ENCODE measurements at regions not wholly inside any gene's neighbourhood (a gene's known extent, or its start where the extent isn't known, plus 50 kb on each side); places are given as distances from the start of the nearest gene placed in this dataset.

- H3K27ac Mint-ChIP-seq, result no peak overlapping the region
- ChIA-PET CTCF (interaction anchor here in 1 of 2 donors (0.5 kb wide), 1 partner anchor 59 kb away, joined by 3 read pairs; no protein-coding TSS in a partner anchor), POLR2A (no interaction called here)
- Histone ChIP-seq H3K27ac (ENCODE audit: low read length) (no peak overlapping the region), H3K27me3 (replicated peaks in 1 of 2; ENCODE audit: control insufficient read depth in 2 of 2, extremely low read depth in 1 of 2, insufficient read depth in 2 of 2, low read length in 1 of 2) (peaks cover 0 to 4% of the 10 kb centered on the region in 2 experiments), H3K36me3 (ENCODE audit: control insufficient read depth in 2 of 2, extremely low read depth in 1 of 2, insufficient read depth in 1 of 2, low read length in 1 of 2) (no peaks in the 10 kb centered on the region), H3K4me3 (ENCODE audit: control insufficient read depth in 1 of 2, extremely low read depth in 1 of 2, low read length in 1 of 2) (no peak overlapping the region), H3K9me3 (no peaks in the 10 kb centered on the region), H3K4me1 (ENCODE audit: control insufficient read depth in 1 of 2, extremely low read depth in 1 of 2, insufficient read depth in 2 of 2, low read length in 2 of 2) (peaks cover 0 to 3% of the 10 kb centered on the region in 2 experiments)
- H3K27me3 Mint-ChIP-seq, result no peaks in the 10 kb centered on the region
- H3K4me1 Mint-ChIP-seq, result peaks cover 0 to 19% (median 4%) of the 10 kb centered on the region in 3 donors
- WGBS (ENCODE audit: insufficient coverage), result 93% methylated on average over 8 of the region's 17 CpGs
- no peak for ATAC-seq (replicated peaks in 1 of 4)
- H3K36me3 Mint-ChIP-seq, result no peaks in the 10 kb centered on the region
- H3K4me3 Mint-ChIP-seq, result no peak overlapping the region
- no peak for DNase-seq
- H3K9me3 Mint-ChIP-seq, result no peaks in the 10 kb centered on the region
Observed at GRCh38 chr2:2703762-2704427, 372.8 kb upstream of the MYT1L start.

GRCh38 chr2:2703172-2703571 is 372.1 kb upstream of the MYT1L start:
- no peak for DNase-seq
- no peaks in the 10 kb centered on the region for H3K36me3 Mint-ChIP-seq
- CTCF ChIA-PET, result no interaction called here

GRCh38 chr2:2702385-2702784 is 371.3 kb upstream of the MYT1L start:
- H3K4me1 ChIP-seq (ENCODE audit: control insufficient read depth in 1 of 2, extremely low read depth in 1 of 2, insufficient read depth in 2 of 2, low read length in 2 of 2), result peaks cover 0 to 3% of the 10 kb centered on the region in 2 experiments
- H3K27me3 ChIP-seq (replicated peaks in 1 of 2; ENCODE audit: control insufficient read depth in 2 of 2, extremely low read depth in 1 of 2, insufficient read depth in 2 of 2, low read length in 1 of 2), result peaks cover 0 to 4% of the 10 kb centered on the region in 2 experiments
- ChIA-PET CTCF (no interaction called here), POLR2A (no interaction called here)
- H3K4me3 Mint-ChIP-seq, result no peak overlapping the region
- no peaks in the 10 kb centered on the region for H3K36me3 ChIP-seq (ENCODE audit: control insufficient read depth in 2 of 2, extremely low read depth in 1 of 2, insufficient read depth in 1 of 2, low read length in 1 of 2)
- peaks cover 0 to 19% (median 7%) of the 10 kb centered on the region in 3 donors for H3K4me1 Mint-ChIP-seq
- no peaks in the 10 kb centered on the region for H3K9me3 ChIP-seq
- WGBS (ENCODE audit: insufficient coverage), result 95% methylated on average over 4 of the region's 9 CpGs
- no peaks in the 10 kb centered on the region for H3K27me3 Mint-ChIP-seq
- no peak overlapping the region for H3K4me3 ChIP-seq (ENCODE audit: control insufficient read depth in 1 of 2, extremely low read depth in 1 of 2, low read length in 1 of 2)
- no peak overlapping the region for H3K27ac Mint-ChIP-seq
- DNase-seq, result no peak
- no peak for ATAC-seq (replicated peaks in 1 of 4)
- no peak overlapping the region for H3K27ac ChIP-seq (ENCODE audit: low read length)
- H3K9me3 Mint-ChIP-seq, result no peaks in the 10 kb centered on the region
- H3K36me3 Mint-ChIP-seq, result no peaks in the 10 kb centered on the region

More at GRCh38 chr2:2703172-2703571, 372.1 kb upstream of the MYT1L start:
- Histone ChIP-seq H3K27ac (ENCODE audit: low read length) (no peak overlapping the region), H3K9me3 (no peaks in the 10 kb centered on the region), H3K4me3 (ENCODE audit: control insufficient read depth in 1 of 2, extremely low read depth in 1 of 2, low read length in 1 of 2) (no peak overlapping the region), H3K36me3 (ENCODE audit: control insufficient read depth in 2 of 2, extremely low read depth in 1 of 2, insufficient read depth in 1 of 2, low read length in 1 of 2) (no peaks in the 10 kb centered on the region), H3K27me3 (replicated peaks in 1 of 2; ENCODE audit: control insufficient read depth in 2 of 2, extremely low read depth in 1 of 2, insufficient read depth in 2 of 2, low read length in 1 of 2) (peaks cover 0 to 4% of the 10 kb centered on the region in 2 experiments), H3K4me1 (ENCODE audit: control insufficient read depth in 1 of 2, extremely low read depth in 1 of 2, insufficient read depth in 2 of 2, low read length in 2 of 2) (peaks cover 0 to 3% of the 10 kb centered on the region in 2 experiments)
- no CpG with 5 or more reads among the region's 7 CpGs for WGBS (ENCODE audit: insufficient coverage)
- no peaks in the 10 kb centered on the region for H3K27me3 Mint-ChIP-seq
- ATAC-seq (replicated peaks in 1 of 4), result no peak
- no peaks in the 10 kb centered on the region for H3K9me3 Mint-ChIP-seq
- no peak overlapping the region for H3K27ac Mint-ChIP-seq
- no peak overlapping the region for H3K4me3 Mint-ChIP-seq
- H3K4me1 Mint-ChIP-seq, result peaks cover 0 to 19% (median 7%) of the 10 kb centered on the region in 3 donors
- POLR2A ChIA-PET, result no interaction called here

- 80% methylated on average over 8 of the region's 8 CpGs for WGBS (ENCODE audit: insufficient coverage)
- H3K27ac Mint-ChIP-seq, result no peak overlapping the region
- Histone ChIP-seq H3K4me3 (ENCODE audit: control insufficient read depth in 1 of 2, extremely low read depth in 1 of 2, low read length in 1 of 2) (no peak overlapping the region), H3K9me3 (no peaks in the 10 kb centered on the region), H3K4me1 (ENCODE audit: control insufficient read depth in 1 of 2, extremely low read depth in 1 of 2, insufficient read depth in 2 of 2, low read length in 2 of 2) (peaks cover 0 to 3% of the 10 kb centered on the region in 2 experiments), H3K27me3 (replicated peaks in 1 of 2; ENCODE audit: control insufficient read depth in 2 of 2, extremely low read depth in 1 of 2, insufficient read depth in 2 of 2, low read length in 1 of 2) (peaks cover 0 to 4% of the 10 kb centered on the region in 2 experiments), H3K36me3 (ENCODE audit: control insufficient read depth in 2 of 2, extremely low read depth in 1 of 2, insufficient read depth in 1 of 2, low read length in 1 of 2) (no peaks in the 10 kb centered on the region), H3K27ac (ENCODE audit: low read length) (no peak overlapping the region)
- H3K27me3 Mint-ChIP-seq, result no peaks in the 10 kb centered on the region
- no peak for ATAC-seq (replicated peaks in 1 of 4)
- no peak overlapping the region for H3K4me3 Mint-ChIP-seq
- no peaks in the 10 kb centered on the region for H3K9me3 Mint-ChIP-seq
- no peak for DNase-seq
- no peaks in the 10 kb centered on the region for H3K36me3 Mint-ChIP-seq
- peaks cover 0 to 19% (median 7%) of the 10 kb centered on the region in 3 donors for H3K4me1 Mint-ChIP-seq
- CTCF ChIA-PET, result no interaction called here
- POLR2A ChIA-PET, result no interaction called here
Observed at GRCh38 chr2:2701813-2702212, 370.7 kb upstream of the MYT1L start.

- no peaks in the 10 kb centered on the region for H3K36me3 Mint-ChIP-seq
- no peak overlapping the region for H3K27ac ChIP-seq (ENCODE audit: low read length)
- no peaks in the 10 kb centered on the region for H3K27me3 Mint-ChIP-seq
- peaks cover 0 to 19% (median 7%) of the 10 kb centered on the region in 3 donors for H3K4me1 Mint-ChIP-seq
- H3K27ac Mint-ChIP-seq, result no peak overlapping the region
- H3K9me3 Mint-ChIP-seq, result no peaks in the 10 kb centered on the region
- 88% methylated on average over 10 of the region's 22 CpGs for WGBS (ENCODE audit: insufficient coverage)
- H3K4me3 Mint-ChIP-seq, result no peak overlapping the region
- no peaks in the 10 kb centered on the region for H3K9me3 ChIP-seq
- ATAC-seq (replicated peaks in 1 of 4) (no peak), DNase-seq (no peak)
- ChIA-PET CTCF (no interaction called here), POLR2A (no interaction called here)
- H3K36me3 ChIP-seq (ENCODE audit: control insufficient read depth in 2 of 2, extremely low read depth in 1 of 2, insufficient read depth in 1 of 2, low read length in 1 of 2), result no peaks in the 10 kb centered on the region
- H3K4me3 ChIP-seq (ENCODE audit: control insufficient read depth in 1 of 2, extremely low read depth in 1 of 2, low read length in 1 of 2), result no peak overlapping the region
- peaks cover 0 to 4% of the 10 kb centered on the region in 2 experiments for H3K27me3 ChIP-seq (replicated peaks in 1 of 2; ENCODE audit: control insufficient read depth in 2 of 2, extremely low read depth in 1 of 2, insufficient read depth in 2 of 2, low read length in 1 of 2)
- H3K4me1 ChIP-seq (ENCODE audit: control insufficient read depth in 1 of 2, extremely low read depth in 1 of 2, insufficient read depth in 2 of 2, low read length in 2 of 2), result peaks cover 0 to 3% of the 10 kb centered on the region in 2 experiments
Observed at GRCh38 chr2:2701176-2701781, 370.2 kb upstream of the MYT1L start.

- H3K4me3 ChIP-seq (ENCODE audit: control insufficient read depth in 1 of 2, extremely low read depth in 1 of 2, low read length in 1 of 2), result no peak overlapping the region
- ATAC-seq (replicated peaks in 1 of 4), result no peak
- H3K27me3 ChIP-seq (replicated peaks in 1 of 2; ENCODE audit: control insufficient read depth in 2 of 2, extremely low read depth in 1 of 2, insufficient read depth in 2 of 2, low read length in 1 of 2), result no peaks in the 10 kb centered on the region
- H3K36me3 ChIP-seq (ENCODE audit: control insufficient read depth in 2 of 2, extremely low read depth in 1 of 2, insufficient read depth in 1 of 2, low read length in 1 of 2), result no peaks in the 10 kb centered on the region
- peaks cover 0 to 4% of the 10 kb centered on the region in 2 donors for H3K27me3 Mint-ChIP-seq
- H3K36me3 Mint-ChIP-seq, result no peaks in the 10 kb centered on the region
- H3K27ac ChIP-seq (ENCODE audit: low read length), result no peak overlapping the region
- H3K27ac Mint-ChIP-seq, result no peak overlapping the region
- H3K9me3 ChIP-seq, result no peaks in the 10 kb centered on the region
- WGBS (ENCODE audit: insufficient coverage), result 82% methylated on average over 7 of the region's 9 CpGs
- CTCF ChIA-PET, result no interaction called here
- POLR2A ChIA-PET, result no interaction called here
- no peaks in the 10 kb centered on the region for H3K4me1 ChIP-seq (ENCODE audit: control insufficient read depth in 1 of 2, extremely low read depth in 1 of 2, insufficient read depth in 2 of 2, low read length in 2 of 2)
- H3K9me3 Mint-ChIP-seq, result no peaks in the 10 kb centered on the region
- DNase-seq, result no peak
- H3K4me3 Mint-ChIP-seq, result no peak overlapping the region
- peaks cover 0 to 5% (median 1%) of the 10 kb centered on the region in 3 donors for H3K4me1 Mint-ChIP-seq
Observed at GRCh38 chr2:2699121-2699505, 368.0 kb upstream of the MYT1L start.

All from T-cell (primary cell).